Fibroblast of the aortic adventitia (primary cell): ENCODE measurements at regions not wholly inside any gene's neighbourhood (a gene's known extent, or its start where the extent isn't known, plus 50 kb on each side); places are given as distances from the start of the nearest gene placed in this dataset.

ENCODE experiments used
- DNase-seq: peaks from one replicate; pipeline ENCODE4 v3.0.0-alpha.2; 2010; ENCODE audit warnings: low read depth
- H3K4me3 ChIP-seq: 2 replicates; pipeline ENCODE4 v1.5.1; 2011; ENCODE audit warnings: low read depth, mild to moderate bottlenecking, control low read depth, low read length, moderate library complexity
- TF ChIP-seq, protein P1 (sequence below): IDR thresholded peaks from 2 replicates; pipeline ENCODE4 v1.5.1; 2011; ENCODE audit warnings: mild to moderate bottlenecking, low read length, control low read depth, inconsistent platforms; ENCODE audit not compliant: insufficient read depth

DNA sequence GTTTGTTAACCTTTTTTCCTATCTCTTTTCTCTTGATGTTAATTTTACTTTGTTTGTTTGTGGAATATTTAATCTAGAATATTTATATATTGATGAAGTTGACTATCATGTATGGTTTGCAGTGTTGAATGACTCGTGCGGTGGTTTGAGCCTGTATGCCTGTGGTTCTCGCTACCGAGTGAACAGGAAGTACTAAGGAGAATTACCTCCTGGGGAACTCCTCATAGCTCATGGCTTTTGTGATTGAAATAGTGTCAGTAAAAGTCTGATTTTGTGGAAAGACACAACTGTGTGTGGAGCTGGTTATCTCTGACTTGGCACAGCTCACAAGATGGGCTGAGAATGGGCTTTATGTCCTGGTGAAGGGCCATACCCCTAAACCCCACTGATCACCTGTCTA, 498.6 kb downstream of the GLRX3 start:
- DNase-seq = no peak
- no peak overlapping the region for H3K4me3 ChIP-seq
- TF ChIP-seq, protein P1, sequence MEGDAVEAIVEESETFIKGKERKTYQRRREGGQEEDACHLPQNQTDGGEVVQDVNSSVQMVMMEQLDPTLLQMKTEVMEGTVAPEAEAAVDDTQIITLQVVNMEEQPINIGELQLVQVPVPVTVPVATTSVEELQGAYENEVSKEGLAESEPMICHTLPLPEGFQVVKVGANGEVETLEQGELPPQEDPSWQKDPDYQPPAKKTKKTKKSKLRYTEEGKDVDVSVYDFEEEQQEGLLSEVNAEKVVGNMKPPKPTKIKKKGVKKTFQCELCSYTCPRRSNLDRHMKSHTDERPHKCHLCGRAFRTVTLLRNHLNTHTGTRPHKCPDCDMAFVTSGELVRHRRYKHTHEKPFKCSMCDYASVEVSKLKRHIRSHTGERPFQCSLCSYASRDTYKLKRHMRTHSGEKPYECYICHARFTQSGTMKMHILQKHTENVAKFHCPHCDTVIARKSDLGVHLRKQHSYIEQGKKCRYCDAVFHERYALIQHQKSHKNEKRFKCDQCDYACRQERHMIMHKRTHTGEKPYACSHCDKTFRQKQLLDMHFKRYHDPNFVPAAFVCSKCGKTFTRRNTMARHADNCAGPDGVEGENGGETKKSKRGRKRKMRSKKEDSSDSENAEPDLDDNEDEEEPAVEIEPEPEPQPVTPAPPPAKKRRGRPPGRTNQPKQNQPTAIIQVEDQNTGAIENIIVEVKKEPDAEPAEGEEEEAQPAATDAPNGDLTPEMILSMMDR = no peak

DNA sequence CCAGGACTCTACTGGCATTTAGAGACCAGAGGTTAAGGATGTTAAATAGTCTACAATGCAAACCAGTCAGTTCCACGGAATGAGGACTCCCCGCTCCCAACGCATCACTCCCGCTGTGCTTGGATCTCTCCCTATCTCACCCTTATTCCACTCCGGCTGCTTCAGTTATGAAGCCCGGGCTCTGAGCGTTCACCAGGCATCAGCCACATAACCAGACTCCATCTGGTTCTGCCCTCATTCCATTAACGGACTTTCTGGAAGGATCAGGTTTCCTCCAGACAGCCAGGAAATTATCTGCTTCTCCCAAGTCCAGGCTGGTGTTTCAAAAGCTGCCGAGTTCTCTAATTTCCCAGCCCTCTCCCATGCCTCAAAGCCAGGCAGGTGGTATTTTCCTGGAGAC, 499.3 kb downstream of the GLRX3 start:
- TF ChIP-seq, protein P1 = no peak
- no peak for DNase-seq
- no peak overlapping the region for H3K4me3 ChIP-seq

DNA sequence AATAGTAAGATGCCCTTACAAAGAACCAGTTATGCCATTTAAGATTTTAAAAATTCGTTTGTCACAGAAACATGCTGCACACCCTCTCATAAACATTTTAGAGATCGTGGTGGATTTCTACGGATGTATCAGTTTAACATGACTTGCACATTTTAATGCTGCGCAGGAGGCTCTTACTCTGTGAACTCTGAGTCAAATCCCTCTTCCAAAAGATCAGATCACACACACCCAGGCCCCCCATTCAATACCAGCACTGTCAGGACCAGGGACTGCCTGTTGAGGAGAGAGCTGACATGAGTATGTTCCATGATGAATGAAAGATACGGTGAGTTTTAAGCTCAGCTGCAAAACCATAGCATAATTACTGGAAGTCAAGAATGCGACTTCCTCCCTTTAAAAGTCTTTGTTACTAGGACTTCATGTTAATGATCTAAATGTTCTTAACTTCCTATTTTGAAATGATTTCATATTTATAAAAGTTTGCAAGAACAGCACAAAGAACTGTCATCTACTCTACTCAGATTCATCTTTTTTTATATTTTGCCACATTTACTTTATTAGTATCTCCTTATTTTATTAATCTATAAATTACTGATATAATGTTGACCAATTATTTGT, 500.2 kb downstream of the GLRX3 start:
- TF ChIP-seq, protein P1 = no peak
- no peak for DNase-seq
- no peak overlapping the region for H3K4me3 ChIP-seq

DNA sequence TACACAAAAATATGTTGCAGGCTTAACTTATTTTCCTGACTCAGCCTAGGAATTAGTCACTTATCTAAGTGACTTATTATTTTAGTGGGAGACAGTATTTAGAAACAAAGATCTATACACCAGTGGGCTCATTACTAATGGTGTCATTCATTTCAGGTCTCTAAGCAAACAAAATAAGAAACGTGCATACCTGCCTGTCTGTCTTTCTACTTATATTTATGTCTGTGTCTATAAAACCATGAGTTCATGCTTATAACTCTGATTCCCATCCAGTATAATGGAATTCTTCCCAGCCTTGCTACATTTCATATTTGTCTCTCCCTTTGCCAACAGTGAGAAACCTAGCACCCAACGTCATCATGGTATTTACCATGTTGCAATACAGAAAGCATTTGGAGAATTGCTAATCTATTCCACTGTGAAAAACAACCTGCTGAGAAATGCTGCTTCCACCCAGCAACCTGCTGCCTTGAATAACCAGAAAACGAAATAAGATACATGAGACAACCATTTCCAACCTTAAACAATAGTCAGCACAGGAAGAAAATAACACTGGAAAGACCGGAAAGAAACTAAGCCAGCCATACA, 501.0 kb downstream of the GLRX3 start:
- TF ChIP-seq, protein P1 = no peak
- no peak overlapping the region for H3K4me3 ChIP-seq
- no peak for DNase-seq

DNA sequence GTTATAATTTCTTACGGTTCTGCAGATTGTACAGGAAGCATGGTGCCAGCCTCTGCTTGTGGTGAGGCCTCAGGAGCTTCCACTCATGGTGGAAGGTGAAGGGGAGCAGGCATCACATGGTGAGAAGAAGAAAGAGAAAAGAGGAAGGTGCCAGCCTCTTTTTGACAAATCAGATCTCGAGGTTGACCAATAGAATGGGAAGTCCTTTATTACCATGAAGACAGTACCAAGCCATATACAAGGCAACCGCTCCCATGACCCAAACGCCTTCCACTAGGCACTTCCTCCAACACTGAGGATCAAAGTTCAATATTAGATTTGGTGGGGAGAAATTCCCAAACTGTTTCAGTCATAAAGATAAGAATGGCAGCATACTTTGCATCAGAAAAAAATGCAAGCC, 502.8 kb downstream of the GLRX3 start:
- TF ChIP-seq, protein P1 = no peak
- no peak for DNase-seq
- H3K4me3 ChIP-seq = no peak overlapping the region

DNA sequence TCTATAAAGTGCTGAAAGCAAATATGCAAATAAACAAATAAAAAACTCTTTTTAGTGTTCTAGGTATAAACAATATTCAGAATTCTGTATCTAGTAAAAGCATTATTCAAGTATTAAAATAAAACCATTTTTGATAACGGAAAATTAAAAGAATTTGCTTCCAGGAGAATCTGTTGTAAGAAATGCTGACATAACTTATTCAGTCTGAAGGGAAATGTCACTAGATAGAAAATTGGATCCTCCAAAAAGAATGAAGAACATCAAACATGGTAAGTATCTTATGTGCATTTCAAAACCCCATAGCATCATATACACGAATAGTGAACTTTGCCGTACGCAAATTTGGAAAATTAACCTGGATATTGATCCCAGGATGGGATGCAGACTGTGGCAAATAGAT, 506.7 kb downstream of the GLRX3 start:
- TF ChIP-seq, protein P1 = no peak
- H3K4me3 ChIP-seq = no peak overlapping the region
- no peak for DNase-seq

DNA sequence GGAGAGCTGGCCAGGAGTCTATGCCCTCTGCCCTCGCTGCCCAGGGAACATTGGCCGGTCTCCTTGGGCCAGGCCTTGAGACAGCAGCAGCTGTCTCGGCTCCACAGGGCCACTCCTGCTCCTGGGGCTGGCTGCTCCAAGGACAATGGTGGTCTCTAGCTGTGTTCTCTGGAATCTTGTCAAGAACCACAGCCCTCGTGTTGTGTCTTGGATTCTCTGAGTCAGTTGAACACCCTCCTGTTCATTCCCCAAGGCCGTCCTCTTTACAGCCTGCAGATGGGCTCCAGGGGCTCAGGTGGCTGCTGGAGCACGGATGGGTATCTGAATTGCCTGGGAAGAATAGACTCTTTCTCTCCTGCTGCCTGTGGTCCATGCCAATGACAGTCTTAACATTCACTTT, 511.1 kb downstream of the GLRX3 start:
- TF ChIP-seq, protein P1 = no peak
- no peak overlapping the region for H3K4me3 ChIP-seq
- no peak for DNase-seq
